HG02840 (cell line): ENCODE measurements at regions not wholly inside any gene's neighbourhood (a gene's known extent, or its start where the extent isn't known, plus 50 kb on each side); places are given as distances from the start of the nearest gene placed in this dataset.

Experiments
- ATAC-seq: cut with Tn5 transposase; IDR thresholded peaks from one replicate; pipeline ENCODE4 v1.9.1; 2021; ENCODE audit warnings: mild to moderate bottlenecking, moderate library complexity, moderate number of reproducible peaks; ENCODE audit not compliant: unreplicated experiment, low FRiP score

DNA sequence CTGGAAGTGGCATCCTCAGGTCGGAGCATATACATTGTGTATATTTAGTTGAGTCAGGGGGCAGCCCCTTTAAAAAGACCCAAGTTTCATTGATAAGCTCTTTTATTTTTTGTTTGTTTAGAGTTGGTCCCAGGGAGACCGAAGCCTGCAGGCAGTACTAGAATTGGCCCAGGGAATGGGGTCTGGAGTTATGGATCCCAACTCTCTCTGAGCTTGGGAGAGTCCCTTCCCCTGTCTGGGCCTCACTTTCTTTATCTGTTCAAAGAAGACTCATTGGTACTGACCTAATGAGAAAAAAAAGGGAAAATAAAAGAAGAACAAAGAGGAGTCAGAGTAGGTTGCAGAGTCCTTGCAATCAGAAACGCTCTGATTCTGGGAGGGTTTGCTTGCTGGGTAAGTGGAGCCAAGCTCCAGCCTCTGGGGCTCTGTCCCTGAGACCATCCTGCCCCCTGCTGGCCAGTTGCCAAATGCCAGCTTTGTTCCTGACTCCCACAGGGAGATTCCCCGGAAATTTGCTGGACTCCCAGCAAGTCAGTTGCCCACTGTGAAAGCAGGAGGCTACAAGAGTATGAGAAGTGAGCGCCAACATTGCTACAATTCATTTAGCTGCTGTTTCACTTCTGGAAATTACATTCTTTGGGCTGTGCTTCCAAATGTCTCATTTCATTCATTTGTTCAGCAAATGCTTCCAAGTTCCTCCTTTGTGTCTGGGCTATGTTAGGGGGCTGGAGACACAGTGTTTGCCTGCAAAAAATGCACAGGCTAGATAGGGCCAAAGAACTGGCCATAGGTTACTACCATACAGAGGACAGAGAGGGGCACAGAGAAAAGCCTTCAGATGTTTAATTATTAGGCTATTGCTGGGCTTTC is 156.2 kb downstream of the MELK start:
- no peak for ATAC-seq

- ATAC-seq, result no peak
Observed at GRCh38 chr9:36729906-36730305, 157.2 kb downstream of the MELK start.

DNA sequence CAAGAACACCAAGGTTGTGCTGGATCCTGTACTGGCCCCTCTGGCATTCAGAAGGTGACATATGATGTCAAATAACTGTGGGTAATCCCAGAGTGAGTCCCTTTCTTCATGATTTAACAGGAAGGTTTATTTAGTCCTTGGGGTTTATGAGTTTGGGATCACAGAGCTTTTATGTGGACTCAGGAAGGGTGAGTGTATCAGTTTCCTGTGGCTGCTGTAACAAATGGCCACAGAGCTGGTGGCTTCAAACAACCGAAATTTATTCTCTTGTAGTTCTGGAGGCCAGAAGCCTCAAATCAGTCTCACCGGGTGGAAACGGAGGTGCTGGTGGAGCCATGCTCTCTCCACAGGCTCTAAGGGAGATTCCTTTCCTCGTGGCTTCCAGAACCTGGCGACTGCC is 157.7 kb downstream of the MELK start:
- ATAC-seq, result no peak

- no peak for ATAC-seq
Observed at GRCh38 chr9:36731068-36731956, 158.6 kb downstream of the MELK start.

DNA sequence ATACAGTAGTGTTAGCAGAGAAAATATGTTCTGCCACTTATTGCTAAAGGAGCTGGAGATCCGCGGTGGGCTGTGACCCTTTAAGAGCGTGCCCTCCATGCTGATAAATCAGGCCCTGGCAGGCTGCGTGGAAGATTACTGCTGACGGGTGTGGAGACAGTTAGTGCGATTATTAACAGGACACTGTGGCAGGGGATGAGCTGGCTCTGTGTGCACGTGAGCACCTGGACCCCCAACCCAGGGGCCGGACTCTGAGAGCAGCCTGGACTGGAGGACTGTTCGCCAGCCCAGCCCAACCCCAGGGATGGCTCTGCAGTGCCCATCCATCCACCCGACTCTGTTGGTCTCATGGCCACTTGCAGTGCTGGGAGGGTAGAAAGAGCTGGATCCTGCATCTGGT is 162.0 kb downstream of the MELK start:
- no peak for ATAC-seq

DNA sequence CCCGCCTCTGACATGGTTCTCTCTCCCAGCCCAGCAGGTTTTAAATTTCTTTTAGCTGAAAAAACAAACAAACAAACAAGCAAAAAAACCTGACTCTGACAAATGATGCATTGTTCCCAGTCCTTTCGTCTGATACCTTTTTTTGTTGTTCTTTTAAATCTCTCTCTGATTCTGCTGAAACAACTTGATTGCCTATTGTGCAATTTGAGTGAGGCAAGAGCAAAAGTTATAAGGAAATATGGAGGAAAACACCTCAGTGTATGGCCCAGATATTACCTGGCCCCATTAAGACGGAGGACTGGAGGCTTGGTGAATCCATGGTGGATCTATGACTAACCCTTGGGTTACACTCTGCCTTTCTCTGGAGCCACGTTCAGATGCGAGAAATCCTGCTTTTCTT is 164.0 kb downstream of the MELK start:
- ATAC-seq, result no peak

DNA sequence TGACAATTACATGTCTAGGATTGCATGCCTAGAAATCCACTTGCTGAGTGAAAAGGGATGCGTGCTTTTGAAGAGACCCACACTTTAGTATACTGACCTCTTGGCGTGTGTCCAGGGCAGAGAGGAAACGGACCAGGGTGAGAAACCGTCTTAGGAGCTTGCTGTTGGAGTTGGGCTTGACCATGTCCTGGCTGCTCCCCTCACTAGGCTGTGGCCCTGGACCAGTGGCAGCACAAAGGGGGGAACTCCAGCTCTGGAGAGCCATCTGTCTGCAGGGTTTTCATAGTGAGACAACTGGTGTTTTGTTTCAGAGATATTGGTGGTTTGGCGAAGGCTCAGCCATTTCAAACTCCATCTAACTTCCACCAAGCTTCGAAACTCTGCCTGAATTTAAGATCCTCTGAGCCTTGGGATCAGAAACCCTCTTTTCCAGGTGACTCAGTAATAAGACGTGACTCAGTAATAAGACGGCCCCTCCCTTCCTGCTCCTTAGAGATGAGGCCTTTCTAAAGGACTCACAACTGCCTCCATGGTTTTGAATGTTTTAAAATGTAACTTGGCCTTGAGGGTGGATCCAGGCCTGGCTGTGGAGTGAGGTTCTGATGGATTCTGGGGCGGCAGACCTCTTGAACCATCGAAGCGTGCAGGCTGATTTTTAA is 165.8 kb downstream of the MELK start:
- ATAC-seq, result no peak

- no peak for ATAC-seq
Observed at GRCh38 chr9:36739373-36740116, 166.8 kb downstream of the MELK start.

- ATAC-seq, result no peak
Observed at GRCh38 chr9:36742264-36742663, 169.6 kb downstream of the MELK start.

DNA sequence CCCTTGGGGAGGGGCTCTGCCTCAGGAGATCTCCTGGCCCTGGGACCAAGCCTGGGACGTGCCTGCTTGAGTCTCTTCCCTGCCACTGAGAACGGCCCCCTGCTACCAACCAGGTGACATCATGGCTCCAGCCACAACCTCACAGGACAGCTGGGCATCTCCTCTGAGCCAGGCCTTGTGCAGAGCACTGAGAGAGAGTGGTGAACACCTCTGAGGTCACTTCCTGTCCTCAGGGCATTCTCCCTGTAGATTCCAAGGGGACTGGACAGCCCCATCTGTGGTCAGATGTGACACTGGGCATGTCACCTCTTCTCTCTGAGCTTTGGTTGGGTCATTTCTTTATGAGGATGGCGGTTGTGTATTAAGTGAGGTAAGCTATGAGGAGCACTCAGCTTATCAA is 172.0 kb downstream of the MELK start:
- no peak for ATAC-seq

GRCh38 chr9:36745977-36746376 is 173.3 kb downstream of the MELK start:
- ATAC-seq, result no peak

DNA sequence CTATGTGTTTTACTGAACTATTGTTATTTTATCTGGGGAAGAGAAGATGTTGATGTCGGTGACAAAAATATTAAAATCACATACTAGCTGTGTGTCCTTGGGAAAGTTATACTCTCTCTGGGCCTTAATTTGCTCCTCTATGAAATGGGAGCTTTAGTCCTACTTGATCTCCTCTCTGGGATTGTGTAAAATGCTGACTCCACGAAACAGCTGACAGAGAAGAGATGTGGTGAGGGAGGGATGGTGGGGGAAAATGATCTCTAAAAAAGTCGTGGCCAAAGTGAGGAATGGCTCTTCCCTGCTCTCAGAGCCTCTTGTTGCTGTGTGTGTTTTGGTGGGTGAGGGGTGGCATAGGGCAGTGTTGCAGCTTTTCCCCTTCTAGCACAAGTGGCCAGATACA is 173.7 kb downstream of the MELK start:
- no peak for ATAC-seq

DNA sequence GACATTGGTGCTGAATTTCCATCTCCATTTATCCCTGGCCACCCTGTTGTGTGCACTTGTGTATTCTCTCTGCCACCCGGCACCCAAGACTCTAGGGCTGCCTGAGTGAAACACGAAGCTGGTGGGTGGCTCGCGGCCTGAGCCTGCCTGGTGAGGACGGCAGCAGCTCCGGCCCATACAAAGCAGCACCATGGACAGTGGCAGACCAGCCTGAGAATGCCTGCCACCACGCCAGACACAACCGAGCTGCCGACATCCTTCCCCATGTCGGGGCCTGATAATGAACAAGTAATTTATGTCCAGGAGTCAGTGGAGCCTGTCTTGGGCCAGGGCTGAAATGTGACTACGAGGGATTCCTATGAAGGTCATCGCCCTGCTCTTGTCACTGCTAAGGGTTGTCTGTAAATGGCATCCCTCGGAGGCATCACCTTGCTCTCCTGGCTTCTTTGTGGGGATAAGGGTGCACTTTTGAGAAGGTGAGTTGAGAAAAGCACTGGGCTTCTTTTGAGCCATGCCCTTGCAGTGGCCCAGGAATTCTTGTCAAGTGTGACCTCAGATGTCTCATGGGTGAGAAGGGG is 175.7 kb downstream of the MELK start:
- no peak for ATAC-seq

GRCh38 chr9:36749461-36749860 is 176.8 kb downstream of the MELK start:
- no peak for ATAC-seq

DNA sequence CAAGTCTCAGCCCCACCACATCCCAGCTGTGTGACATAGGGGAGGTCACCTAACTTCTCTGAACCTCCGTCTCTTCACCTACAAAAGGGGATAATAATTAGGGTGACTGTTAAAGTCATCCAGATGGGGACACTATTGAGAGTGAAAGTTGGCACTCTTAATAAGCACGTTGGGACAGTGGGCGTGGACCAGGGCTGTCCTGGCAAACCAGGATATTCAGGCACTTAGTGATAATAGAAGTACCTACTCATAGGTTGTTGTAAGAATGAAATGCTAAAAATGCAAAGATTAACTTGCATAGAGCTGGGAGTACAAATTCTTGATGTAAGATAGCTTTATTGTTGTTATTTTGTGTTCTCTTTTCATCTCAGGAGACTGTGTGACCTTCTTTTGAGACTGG is 177.9 kb downstream of the MELK start:
- no peak for ATAC-seq

DNA sequence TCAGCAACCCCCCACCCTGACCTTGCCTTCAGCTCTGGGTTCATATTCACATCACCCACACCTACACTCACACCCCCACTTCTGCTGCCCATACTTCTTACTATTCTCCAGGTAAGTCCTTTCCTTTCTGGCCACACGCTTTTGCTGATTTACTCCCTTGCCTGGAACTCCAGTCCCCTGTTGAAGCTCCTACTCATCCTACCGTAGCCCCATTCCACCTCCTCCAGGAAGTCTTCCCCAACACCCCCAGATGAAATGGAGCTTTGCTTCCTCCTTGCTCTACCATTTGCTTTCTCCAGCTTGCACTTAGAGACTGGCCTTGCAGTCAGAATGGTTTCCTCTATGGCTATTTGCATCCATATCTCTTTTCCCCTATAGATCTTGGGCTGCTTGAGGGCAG is 182.3 kb downstream of the MELK start:
- ATAC-seq, result no peak

GRCh38 chr9:36759141-36759540 is 186.4 kb downstream of the MELK start:
- ATAC-seq, result no peak

GRCh38 chr9:36759976-36760375 is 187.3 kb downstream of the MELK start:
- no peak for ATAC-seq

GRCh38 chr9:36760667-36761420 is 188.1 kb downstream of the MELK start:
- ATAC-seq, result no peak
